GM19397 (cell line): ENCODE measurements at regions not wholly inside any gene's neighbourhood (a gene's known extent, or its start where the extent isn't known, plus 50 kb on each side); places are given as distances from the start of the nearest gene placed in this dataset.

ENCODE experiments used
- ATAC-seq: cut with Tn5 transposase; IDR thresholded peaks from one replicate; pipeline ENCODE4 v1.9.1; 2021; ENCODE audit warnings: mild to moderate bottlenecking, moderate library complexity; ENCODE audit not compliant: unreplicated experiment

GRCh38 chr5:71939452-71940230 lies 167.6 kb upstream of the MAP1B start:
- ATAC-seq = no peak

GRCh38 chr5:71943874-71944273 lies 163.4 kb upstream of the MAP1B start:
- no peak for ATAC-seq

- ATAC-seq = no peak
Observed at GRCh38 chr5:71945436-71945835, 161.8 kb upstream of the MAP1B start.

- ATAC-seq = no peak
Observed at GRCh38 chr5:71946343-71947030, 160.8 kb upstream of the MAP1B start.

GRCh38 chr5:71948206-71948605 lies 159.1 kb upstream of the MAP1B start:
- ATAC-seq = no peak

GRCh38 chr5:71949772-71950171 lies 157.5 kb upstream of the MAP1B start:
- ATAC-seq = no peak

- ATAC-seq = no peak
Observed at GRCh38 chr5:71953866-71954265, 153.4 kb upstream of the MAP1B start.

GRCh38 chr5:71954329-71954728 lies 152.9 kb upstream of the MAP1B start:
- ATAC-seq = no peak

- no peak for ATAC-seq
Observed at GRCh38 chr5:71955723-71956122, 151.6 kb upstream of the MAP1B start.

GRCh38 chr5:71957292-71957898 lies 149.9 kb upstream of the MAP1B start:
- no peak for ATAC-seq

- no peak for ATAC-seq
Observed at GRCh38 chr5:71960195-71960594, 147.1 kb upstream of the MAP1B start.

GRCh38 chr5:71961786-71962185 lies 145.5 kb upstream of the MAP1B start:
- ATAC-seq = no peak

GRCh38 chr5:71969460-71969859 lies 137.8 kb upstream of the MAP1B start:
- ATAC-seq = no peak

- no peak for ATAC-seq
Observed at GRCh38 chr5:71971862-71972261, 135.4 kb upstream of the MAP1B start.

- no peak for ATAC-seq
Observed at GRCh38 chr5:71972777-71973473, 134.3 kb upstream of the MAP1B start.

GRCh38 chr5:71973563-71973962 lies 133.7 kb upstream of the MAP1B start:
- no peak for ATAC-seq

- ATAC-seq = no peak
Observed at GRCh38 chr5:71974165-71974564, 133.1 kb upstream of the MAP1B start.

GRCh38 chr5:71974622-71975021 lies 132.7 kb upstream of the MAP1B start:
- ATAC-seq = no peak

GRCh38 chr5:71976449-71976848 lies 130.8 kb upstream of the MAP1B start:
- ATAC-seq = no peak

- ATAC-seq = no peak
Observed at GRCh38 chr5:71977311-71977710, 130.0 kb upstream of the MAP1B start.

GRCh38 chr5:71978216-71978615 lies 129.1 kb upstream of the MAP1B start:
- ATAC-seq = no peak
